A673 (cell line): ENCODE measurements at regions not wholly inside any gene's neighbourhood (a gene's known extent, or its start where the extent isn't known, plus 50 kb on each side); places are given as distances from the start of the nearest gene placed in this dataset.

Experiments used
- CTCF ChIP-seq: fragments of 300-800, 200-600 bp; sonication (generic); conservative IDR thresholded peaks from 2 replicates; pipeline ENCODE4 v1.5.1; 2017; ENCODE audit warnings: low read depth, mild to moderate bottlenecking, antibody characterized with exemption, low read length, moderate library complexity, mixed read lengths
- EZH2 ChIP-seq: fragments of 200-600 bp; sonication (generic); IDR thresholded peaks from 2 replicates; pipeline ENCODE4 v1.6.1; 2017; ENCODE audit warnings: borderline replicate concordance, low read depth, mild to moderate bottlenecking, mixed read lengths, antibody characterized with exemption, low read length; ENCODE audit not compliant: poor library complexity, severe bottlenecking

- TF ChIP-seq CTCF (no peak), EZH2 (no peak)
These were observed 1311.3 kb downstream of the FAM181B start for GRCh38 chr11:81422402-81422801.
